MV-4-11 (cell line): ENCODE measurements at regions not wholly inside any gene's neighbourhood (a gene's known extent, or its start where the extent isn't known, plus 50 kb on each side); places are given as distances from the start of the nearest gene placed in this dataset.
A peak's percentile ranks its signal among the peaks of the same experiment; 100 is the strongest.

ENCODE experiments used
- DNase-seq: peaks from one replicate; lab custom pipeline; 2025; lab: John Stamatoyannopoulos, UW

GRCh38 chr9:134228649-134229048 is 64.3 kb upstream of the RNU6ATAC start:
- no peak for DNase-seq

- peak; percentile 27 for DNase-seq
Observed at GRCh38 chr9:134229466-134230091, 65.2 kb upstream of the RNU6ATAC start.

DNA sequence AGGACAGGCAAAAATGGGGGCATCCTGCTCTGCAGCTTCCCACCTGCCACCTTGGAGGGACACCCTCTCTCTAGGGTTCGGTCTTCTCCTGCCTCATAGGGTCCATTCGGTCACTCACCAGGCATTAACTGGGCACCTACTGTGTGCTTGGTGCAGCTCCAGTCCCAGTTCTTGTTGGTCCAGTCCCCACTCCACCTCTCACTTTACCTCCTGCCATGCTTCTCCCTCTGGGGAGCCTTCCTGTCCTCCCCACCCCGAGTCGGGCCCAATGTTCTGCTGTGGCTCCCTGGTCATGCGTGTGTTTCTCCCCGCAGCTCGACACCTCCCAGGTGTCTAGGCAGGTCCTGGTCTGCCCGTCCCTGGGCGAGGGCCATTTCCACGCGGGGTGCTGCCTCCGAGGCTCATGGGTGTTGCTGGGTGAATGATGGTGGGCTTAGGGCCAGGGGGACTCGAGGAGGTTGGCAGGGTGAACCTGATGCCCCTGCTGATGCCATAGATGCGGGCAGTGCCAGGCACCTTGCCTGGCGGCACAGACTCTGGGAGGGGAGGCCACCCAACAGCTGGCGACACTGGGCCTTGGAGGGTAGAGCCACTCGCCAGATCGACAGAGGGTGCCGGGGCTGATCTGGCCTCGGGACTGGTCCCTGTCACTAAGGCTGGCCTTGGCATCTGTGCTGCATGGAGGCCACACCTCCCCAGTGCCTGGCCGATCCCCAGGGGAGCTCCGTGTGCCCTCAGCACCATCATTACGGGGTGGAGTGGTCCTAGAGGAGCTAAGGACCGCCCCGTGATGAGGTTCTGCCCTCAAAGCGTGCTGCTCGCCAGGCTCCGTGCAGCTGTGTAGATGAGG is 66.0 kb upstream of the RNU6ATAC start:
- no peak for DNase-seq

GRCh38 chr9:134230942-134231325 is 66.6 kb upstream of the RNU6ATAC start:
- DNase-seq, result no peak

DNA sequence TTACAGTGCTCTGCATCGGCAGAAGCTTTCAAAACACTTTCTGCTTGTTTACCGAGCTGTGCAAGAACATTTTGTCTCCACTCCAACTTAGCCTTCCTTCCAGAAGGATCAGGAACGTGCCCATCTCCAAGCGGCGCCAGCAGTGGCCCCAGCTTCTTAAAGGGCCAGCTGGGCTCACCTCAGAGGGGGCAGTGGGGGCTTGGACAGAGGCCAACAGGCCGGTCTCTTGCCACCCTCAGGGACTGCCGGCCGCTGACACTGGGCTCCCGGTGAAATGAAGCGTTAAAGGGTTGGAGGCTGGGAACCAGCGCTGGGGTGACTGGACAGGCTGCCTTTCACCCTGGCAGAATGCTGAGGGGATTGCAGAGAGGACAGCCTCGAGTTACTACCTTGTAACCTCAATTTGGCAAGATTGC is 67.0 kb upstream of the RNU6ATAC start:
- DNase-seq, result no peak

DNA sequence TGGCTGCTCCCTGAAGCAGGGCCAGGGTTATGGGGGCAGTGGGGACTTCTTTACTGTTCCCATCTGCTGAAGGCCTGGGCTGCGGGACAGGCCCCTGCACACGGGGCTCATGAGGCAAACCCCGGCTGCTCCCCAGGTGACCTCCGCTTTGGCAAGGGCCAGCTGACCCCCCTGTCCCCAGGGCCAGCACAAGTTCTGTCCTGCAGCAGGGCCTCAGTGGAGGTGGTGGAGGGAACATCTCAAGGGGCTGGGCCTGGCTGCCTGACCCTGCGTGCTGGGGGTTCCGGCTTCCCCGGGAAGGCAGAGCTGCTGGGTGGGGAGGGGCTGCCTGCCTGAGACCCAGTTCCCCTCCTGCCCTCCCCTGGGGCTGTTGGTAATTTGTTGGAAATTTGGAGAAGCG is 67.4 kb upstream of the RNU6ATAC start:
- DNase-seq, result no peak

DNA sequence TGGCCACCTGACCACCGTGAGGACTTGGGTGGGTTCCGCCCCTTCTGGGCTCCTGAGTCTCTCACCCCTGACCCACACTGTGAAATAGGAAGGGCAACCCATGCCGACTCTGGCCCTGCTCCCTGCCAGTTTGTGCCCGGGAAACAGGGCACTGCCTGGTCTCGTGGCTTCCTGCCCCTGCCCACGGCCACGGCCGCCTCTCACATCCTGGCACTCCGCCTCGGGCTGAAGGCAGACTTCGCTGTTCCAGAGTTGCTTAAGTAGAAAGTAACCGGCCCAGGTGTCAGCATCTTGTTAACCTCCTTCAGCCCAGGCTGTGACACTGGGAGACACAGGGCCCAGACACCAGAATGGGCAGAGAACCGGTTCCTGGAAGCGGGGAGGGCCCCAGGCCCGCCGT is 68.7 kb upstream of the RNU6ATAC start:
- DNase-seq, result no peak

DNA sequence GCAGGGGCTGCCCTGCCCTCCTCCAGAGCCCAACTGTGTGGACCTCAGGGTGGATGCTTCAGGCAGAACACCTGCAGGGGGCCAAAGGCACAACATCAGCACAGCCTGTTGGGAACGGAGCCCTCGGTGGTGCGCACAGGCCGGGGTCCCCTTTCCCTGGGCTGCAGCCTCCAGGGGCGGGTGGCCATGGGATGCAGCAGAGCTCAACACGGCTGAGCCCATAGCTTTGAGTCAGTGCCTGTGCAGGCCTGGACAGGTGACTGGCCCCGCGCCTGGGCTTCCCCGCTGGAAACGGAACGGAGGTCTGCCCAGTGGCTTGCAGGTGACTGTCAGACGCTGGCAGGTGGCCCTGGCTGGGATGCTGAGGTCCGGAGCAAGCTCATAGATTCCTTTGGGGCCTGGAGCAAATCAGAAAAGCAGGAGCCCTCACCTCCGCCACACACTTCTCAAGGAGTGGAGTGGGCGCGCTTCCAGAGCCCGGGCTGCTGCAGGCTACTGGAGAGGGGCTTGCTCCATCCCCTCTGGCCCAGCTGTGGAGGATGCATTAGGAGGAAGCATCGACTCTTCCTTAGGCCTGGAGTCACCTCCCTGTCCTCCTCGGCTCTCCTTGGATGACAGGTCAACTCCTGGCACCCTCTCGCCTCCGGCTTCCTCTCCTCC is 69.8 kb upstream of the RNU6ATAC start:
- no peak for DNase-seq

GRCh38 chr9:134234687-134235359 is 70.5 kb upstream of the RNU6ATAC start:
- DNase-seq, result no peak

DNA sequence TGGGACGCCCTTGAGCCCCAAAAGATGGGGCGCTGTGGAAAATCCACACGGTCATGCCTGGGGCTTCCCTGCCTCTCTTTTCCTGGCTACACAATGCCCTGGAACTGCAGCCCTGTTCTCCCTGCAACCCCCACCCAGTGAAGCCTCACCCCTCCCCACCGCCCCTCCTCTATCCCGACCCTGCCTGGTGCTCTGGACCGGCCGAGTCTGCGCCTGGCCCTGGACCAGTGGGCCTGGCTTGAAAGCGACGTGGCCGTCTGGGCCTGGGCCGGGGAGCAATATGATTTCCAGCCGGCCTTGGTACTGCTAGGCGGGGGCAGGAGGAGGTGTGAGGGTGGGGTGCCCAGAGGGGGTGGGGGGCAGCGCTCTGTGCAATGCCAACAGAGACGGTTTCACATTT is 71.0 kb upstream of the RNU6ATAC start:
- no peak for DNase-seq

GRCh38 chr9:134236001-134236421 is 71.6 kb upstream of the RNU6ATAC start:
- DNase-seq, result no peak

- no peak for DNase-seq
Observed at GRCh38 chr9:134236935-134237629, 72.7 kb upstream of the RNU6ATAC start.

- no peak for DNase-seq
Observed at GRCh38 chr9:134237630-134238265, 73.4 kb upstream of the RNU6ATAC start.

GRCh38 chr9:134239130-134239903 is 75.0 kb upstream of the RNU6ATAC start:
- DNase-seq, result no peak

- no peak for DNase-seq
Observed at GRCh38 chr9:134239939-134240338, 75.6 kb upstream of the RNU6ATAC start.

DNA sequence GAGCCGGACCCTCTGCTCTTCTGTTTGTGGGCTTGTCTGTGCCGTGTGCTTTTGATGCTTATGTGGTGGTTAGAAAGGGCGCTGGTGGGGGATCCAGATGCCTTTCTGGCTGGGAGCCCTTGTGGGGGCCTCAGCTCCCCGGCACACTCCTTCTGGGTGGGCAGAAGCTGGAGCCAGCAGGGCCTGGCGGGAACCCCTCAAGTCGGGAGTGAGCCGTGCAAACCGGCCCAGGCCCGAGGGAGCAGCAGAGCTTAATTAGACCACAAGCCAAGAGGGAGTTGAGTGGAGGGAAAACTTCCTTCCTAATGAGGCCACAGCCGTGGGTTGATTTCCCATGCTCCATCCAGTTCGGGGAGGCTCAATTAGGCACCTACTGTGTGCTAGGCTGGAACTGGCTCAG is 76.0 kb upstream of the RNU6ATAC start:
- no peak for DNase-seq

- no peak for DNase-seq
Observed at GRCh38 chr9:134242706-134243105, 78.3 kb upstream of the RNU6ATAC start.

- peak; percentile 95 for DNase-seq
Observed at GRCh38 chr9:134243778-134244467, 79.6 kb upstream of the RNU6ATAC start.

DNA sequence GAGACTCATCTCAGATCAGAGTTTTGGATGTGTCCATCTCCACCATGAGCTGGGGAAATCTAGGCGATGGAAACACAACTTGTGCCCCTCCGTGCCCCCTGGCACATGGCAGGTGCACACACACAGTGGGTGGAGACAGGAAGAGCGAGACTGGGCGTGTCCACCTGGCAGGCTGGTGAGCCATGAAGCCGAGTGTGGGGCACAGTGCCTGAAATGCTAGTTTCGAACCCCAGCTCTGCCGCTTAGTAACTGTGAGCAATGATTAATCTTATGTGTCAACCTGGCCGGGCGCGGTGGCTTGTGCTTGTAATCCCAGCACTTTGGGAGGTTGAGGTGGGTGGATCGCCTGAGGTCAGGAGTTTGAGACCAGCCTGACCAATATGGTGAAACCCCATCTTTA is 80.8 kb upstream of the RNU6ATAC start:
- DNase-seq, result no peak
